SJCRH30 (cell line): ENCODE measurements at regions not wholly inside any gene's neighbourhood (a gene's known extent, or its start where the extent isn't known, plus 50 kb on each side); places are given as distances from the start of the nearest gene placed in this dataset.

Experiments used
- DNase-seq, 2 experiments: peaks; one replicate each; pipeline ENCODE4 v3.0.0-alpha.2; 2015 to 2020
- H3K27ac ChIP-seq: fragments of 250-450 bp; sonication (Bioruptor Pico); 2 replicates; pipeline ENCODE4 v1.5.1; 2020; ENCODE audit warnings: mild to moderate bottlenecking, moderate library complexity
- H3K27me3 ChIP-seq: fragments of 250-450 bp; sonication (Bioruptor Pico); 2 replicates; pipeline ENCODE4 v1.5.1; 2020; ENCODE audit warnings: mild to moderate bottlenecking, moderate library complexity
- H3K36me3 ChIP-seq: fragments of 250-450 bp; sonication (Bioruptor Pico); 2 replicates; pipeline ENCODE4 v1.5.1; 2020; ENCODE audit warnings: mild to moderate bottlenecking, moderate library complexity
- H3K4me1 ChIP-seq: fragments of 250-450 bp; sonication (Bioruptor Pico); 2 replicates; pipeline ENCODE4 v1.5.1; 2020; ENCODE audit warnings: mild to moderate bottlenecking, moderate library complexity
- H3K4me3 ChIP-seq: fragments of 250-450 bp; sonication (Bioruptor Pico); 2 replicates; pipeline ENCODE4 v1.5.1; 2020; ENCODE audit warnings: mild to moderate bottlenecking, moderate library complexity
- H3K9me3 ChIP-seq: fragments of 250-450 bp; sonication (Bioruptor Pico); replicated peaks from 2 replicates; pipeline ENCODE4 v1.5.1; 2020; ENCODE audit warnings: mild to moderate bottlenecking, moderate library complexity

GRCh38 chr12:116398193-116398592 lies 120.7 kb upstream of the MED13L start:
- no peak overlapping the region for H3K27ac ChIP-seq
- H3K9me3 ChIP-seq, result no peaks in the 10 kb centered on the region
- no peak overlapping the region for H3K4me3 ChIP-seq
- DNase-seq, result no peak
- H3K27me3 ChIP-seq, result no peaks in the 10 kb centered on the region
- no peaks in the 10 kb centered on the region for H3K4me1 ChIP-seq
- no peaks in the 10 kb centered on the region for H3K36me3 ChIP-seq

DNA sequence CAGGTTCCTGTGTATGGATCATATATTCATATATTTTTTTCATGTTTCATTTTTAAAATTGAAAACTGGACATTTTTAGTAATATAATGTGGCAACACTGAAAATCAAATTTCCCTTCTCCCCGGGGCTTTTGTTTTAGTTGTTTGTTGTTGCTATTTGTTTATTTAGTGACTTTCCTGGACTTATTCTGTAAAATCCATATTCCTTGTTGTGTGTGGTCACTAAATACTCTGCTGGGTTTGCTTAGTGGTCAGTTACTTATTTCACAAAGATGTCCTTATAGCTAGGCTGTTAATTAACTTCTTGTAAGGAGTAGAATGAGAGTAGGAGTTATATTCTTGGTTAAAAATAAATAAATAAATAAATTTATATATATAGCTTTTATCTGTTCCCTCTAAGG lies 121.6 kb upstream of the MED13L start:
- Histone ChIP-seq H3K36me3 (no peaks in the 10 kb centered on the region), H3K9me3 (no peaks in the 10 kb centered on the region), H3K4me3 (no peak overlapping the region), H3K27ac (no peak overlapping the region), H3K27me3 (no peaks in the 10 kb centered on the region), H3K4me1 (no peaks in the 10 kb centered on the region)
- no peak for DNase-seq

DNA sequence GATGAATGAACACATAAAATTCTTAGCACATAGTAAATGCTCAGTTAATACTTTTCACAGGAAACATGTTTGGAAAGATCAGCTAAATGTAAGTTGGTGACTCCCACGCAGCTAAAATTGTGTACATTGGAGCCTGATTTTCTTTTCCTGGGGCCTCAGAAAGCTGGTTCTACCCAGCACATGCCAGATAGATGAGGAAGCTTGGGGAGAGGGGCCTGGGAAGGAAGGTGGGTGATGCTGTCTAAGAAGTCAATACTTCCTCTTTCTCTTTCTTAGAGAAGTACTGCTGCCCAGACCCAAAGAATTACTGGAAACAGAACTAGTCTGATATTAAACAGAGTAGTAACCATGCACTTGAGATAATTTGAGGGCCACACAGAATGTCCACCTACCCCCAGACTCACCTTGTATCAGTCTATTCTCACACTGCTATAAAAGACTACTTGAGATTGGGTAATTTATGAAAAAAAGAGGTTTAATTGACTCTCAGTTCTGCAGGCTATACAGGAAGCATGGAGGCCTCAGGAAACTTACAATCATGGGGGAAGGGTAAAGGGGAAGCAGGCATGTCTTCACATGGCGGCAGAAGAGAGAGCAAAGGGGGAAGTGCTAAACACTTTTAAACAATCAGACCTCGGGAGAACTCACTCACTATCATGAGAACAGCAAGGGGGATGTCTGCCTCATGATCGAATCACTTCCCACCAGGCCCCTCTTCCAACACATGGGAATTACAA lies 123.3 kb upstream of the MED13L start:
- Histone ChIP-seq H3K36me3 (no peaks in the 10 kb centered on the region), H3K9me3 (no peaks in the 10 kb centered on the region), H3K27ac (no peak overlapping the region), H3K27me3 (no peaks in the 10 kb centered on the region), H3K4me1 (no peaks in the 10 kb centered on the region), H3K4me3 (no peak overlapping the region)
- no peak for DNase-seq

- Histone ChIP-seq H3K27me3 (no peaks in the 10 kb centered on the region), H3K36me3 (no peaks in the 10 kb centered on the region), H3K4me3 (no peak overlapping the region), H3K27ac (no peak overlapping the region), H3K4me1 (no peaks in the 10 kb centered on the region), H3K9me3 (no peaks in the 10 kb centered on the region)
- no peak for DNase-seq
Measured at GRCh38 chr12:116401565-116401964, 124.1 kb upstream of the MED13L start.

- Histone ChIP-seq H3K4me3 (no peak overlapping the region), H3K27ac (no peak overlapping the region), H3K4me1 (no peaks in the 10 kb centered on the region), H3K27me3 (no peaks in the 10 kb centered on the region), H3K36me3 (no peaks in the 10 kb centered on the region), H3K9me3 (no peaks in the 10 kb centered on the region)
- no peak for DNase-seq
Measured at GRCh38 chr12:116402163-116402939, 124.9 kb upstream of the MED13L start.

DNA sequence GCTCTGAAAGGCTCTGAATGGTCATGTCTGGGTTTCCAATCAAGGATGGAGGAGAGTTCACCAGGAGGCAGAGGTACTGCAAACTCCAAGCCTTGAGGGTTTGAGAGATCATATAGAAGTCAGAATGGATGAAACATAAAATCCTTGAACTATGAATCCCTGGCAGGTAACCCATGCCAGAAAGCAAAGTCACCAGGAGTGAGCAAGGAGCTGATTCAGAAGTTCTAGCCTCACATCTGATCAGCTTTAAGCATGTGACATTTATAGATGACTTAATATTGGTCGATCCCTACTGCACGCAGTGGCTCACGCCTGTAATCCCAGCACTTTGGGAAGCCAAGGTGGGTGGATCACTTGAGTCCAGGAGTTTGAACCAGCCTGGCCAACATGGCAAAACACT lies 126.1 kb upstream of the MED13L start:
- no peak for DNase-seq
- no peak overlapping the region for H3K27ac ChIP-seq

GRCh38 chr12:116404247-116404646 lies 126.8 kb upstream of the MED13L start:
- Histone ChIP-seq H3K4me1 (no peaks in the 10 kb centered on the region), H3K36me3 (no peaks in the 10 kb centered on the region), H3K9me3 (no peaks in the 10 kb centered on the region), H3K27me3 (no peaks in the 10 kb centered on the region), H3K27ac (no peak overlapping the region), H3K4me3 (no peak overlapping the region)
- DNase-seq, result no peak

More for the DNA sequence above, 126.1 kb upstream of the MED13L start:
- Histone ChIP-seq H3K36me3 (no peaks in the 10 kb centered on the region), H3K4me1 (no peaks in the 10 kb centered on the region), H3K27me3 (no peaks in the 10 kb centered on the region), H3K4me3 (no peak overlapping the region), H3K9me3 (no peaks in the 10 kb centered on the region)

- no peaks in the 10 kb centered on the region for H3K27me3 ChIP-seq
Measured at GRCh38 chr12:116404913-116405611, 127.6 kb upstream of the MED13L start.

GRCh38 chr12:116406529-116406928 lies 129.0 kb upstream of the MED13L start:
- peak in 1 of 2 experiments; percentile 34 for DNase-seq
- no peaks in the 10 kb centered on the region for H3K36me3 ChIP-seq
- no peaks in the 10 kb centered on the region for H3K27me3 ChIP-seq
- no peak overlapping the region for H3K27ac ChIP-seq
- no peaks in the 10 kb centered on the region for H3K4me1 ChIP-seq
- H3K4me3 ChIP-seq, result no peak overlapping the region
- no peaks in the 10 kb centered on the region for H3K9me3 ChIP-seq

More at GRCh38 chr12:116404913-116405611, 127.6 kb upstream of the MED13L start:
- Histone ChIP-seq H3K9me3 (no peaks in the 10 kb centered on the region), H3K27ac (no peak overlapping the region), H3K36me3 (no peaks in the 10 kb centered on the region), H3K4me3 (no peak overlapping the region), H3K4me1 (no peaks in the 10 kb centered on the region)
- DNase-seq, result no peak

DNA sequence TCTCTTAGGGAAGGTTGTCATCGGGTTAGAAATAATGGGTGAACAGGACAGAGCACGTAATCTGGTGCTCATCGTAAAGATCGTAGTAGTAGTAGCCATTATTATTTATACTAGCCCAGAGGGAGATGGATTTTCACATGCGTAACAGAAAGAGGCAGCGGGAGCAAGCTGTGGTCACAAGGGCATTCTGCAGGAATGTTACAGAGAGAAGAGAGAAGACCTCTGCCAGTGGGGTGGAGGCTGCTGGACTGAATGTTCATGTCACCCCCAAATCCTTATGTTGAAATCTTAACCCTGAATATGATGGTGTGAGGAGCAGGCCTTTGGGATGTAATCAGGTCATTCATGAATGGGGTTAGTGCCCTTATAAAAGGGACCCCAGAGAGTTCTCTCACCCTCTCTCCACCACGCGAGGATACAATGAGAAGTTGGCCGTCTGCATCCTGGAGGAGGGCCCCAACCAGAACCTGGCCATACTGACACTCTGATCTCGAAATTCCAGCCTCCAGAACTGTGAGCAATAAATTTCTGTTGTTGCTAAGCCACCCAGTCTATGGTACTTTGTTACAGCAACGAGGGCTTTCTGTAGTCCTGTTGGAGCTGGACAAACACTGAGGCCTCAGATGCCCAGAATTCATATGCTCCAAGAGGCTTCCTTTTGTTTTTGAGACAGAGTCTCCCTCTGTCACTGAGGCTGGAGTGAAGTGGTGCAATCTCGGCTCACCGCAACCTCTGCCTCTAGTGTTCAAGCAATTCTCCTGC lies 131.2 kb upstream of the MED13L start:
- Histone ChIP-seq H3K4me3 (no peak overlapping the region), H3K27ac (no peak overlapping the region), H3K9me3 (no peaks in the 10 kb centered on the region), H3K27me3 (no peaks in the 10 kb centered on the region), H3K36me3 (no peaks in the 10 kb centered on the region), H3K4me1 (no peaks in the 10 kb centered on the region)
- no peak for DNase-seq

DNA sequence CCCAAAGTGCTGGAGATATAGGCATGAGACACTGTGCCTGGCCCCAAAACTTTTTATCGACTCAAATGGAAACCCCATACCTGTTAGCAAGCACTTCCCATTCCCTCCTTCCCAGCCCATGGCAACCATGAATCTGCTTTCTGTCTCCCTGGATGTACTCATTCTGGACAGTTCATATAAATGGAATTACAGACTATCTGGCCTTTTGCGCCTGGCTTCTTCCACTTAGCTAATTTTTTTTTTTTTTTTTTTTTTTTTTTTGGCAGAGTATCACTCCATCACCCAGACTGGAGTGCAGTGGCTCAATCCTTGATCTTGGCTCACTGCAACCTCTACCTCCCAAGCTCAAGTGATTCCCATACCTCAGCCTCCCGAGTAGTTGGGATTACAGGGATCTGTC lies 134.5 kb upstream of the MED13L start:
- DNase-seq, result no peak

DNA sequence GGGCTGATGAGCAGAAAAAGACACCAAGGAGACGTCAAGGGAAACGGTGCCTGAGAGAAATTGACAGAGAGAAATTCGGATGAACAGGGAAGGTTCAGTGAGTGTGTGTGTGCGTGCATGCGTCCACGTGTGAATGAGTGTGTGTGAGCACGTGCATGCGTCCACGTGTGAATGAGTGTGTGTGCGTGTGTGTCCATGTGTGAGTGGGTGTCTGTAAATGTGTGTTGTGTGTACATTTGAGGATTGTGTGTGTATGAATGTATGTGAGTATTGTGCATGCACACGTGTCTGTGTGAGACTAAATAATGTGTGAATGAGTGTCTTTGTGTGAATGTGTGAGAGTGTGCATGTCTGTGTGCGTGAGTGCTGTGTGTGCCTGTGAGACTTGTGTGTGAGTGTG lies 137.4 kb upstream of the MED13L start:
- H3K9me3 ChIP-seq, result no peaks in the 10 kb centered on the region
- no peak overlapping the region for H3K27ac ChIP-seq

More for the DNA sequence above, 134.5 kb upstream of the MED13L start:
- no peak overlapping the region for H3K27ac ChIP-seq
- H3K27me3 ChIP-seq, result no peaks in the 10 kb centered on the region
- no peaks in the 10 kb centered on the region for H3K9me3 ChIP-seq
- no peaks in the 10 kb centered on the region for H3K36me3 ChIP-seq
- H3K4me3 ChIP-seq, result no peak overlapping the region
- H3K4me1 ChIP-seq, result no peaks in the 10 kb centered on the region

GRCh38 chr12:116415408-116416108 lies 138.1 kb upstream of the MED13L start:
- no peak for DNase-seq
- Histone ChIP-seq H3K4me3 (no peak overlapping the region), H3K27me3 (no peaks in the 10 kb centered on the region), H3K36me3 (no peaks in the 10 kb centered on the region), H3K27ac (no peak overlapping the region), H3K9me3 (no peaks in the 10 kb centered on the region), H3K4me1 (no peaks in the 10 kb centered on the region)

More for the DNA sequence above, 137.4 kb upstream of the MED13L start:
- no peaks in the 10 kb centered on the region for H3K4me1 ChIP-seq
- H3K36me3 ChIP-seq, result no peaks in the 10 kb centered on the region
- no peaks in the 10 kb centered on the region for H3K27me3 ChIP-seq
- DNase-seq, result no peak
- H3K4me3 ChIP-seq, result no peak overlapping the region

GRCh38 chr12:116416166-116416565 lies 138.7 kb upstream of the MED13L start:
- no peak for DNase-seq
- H3K9me3 ChIP-seq, result no peaks in the 10 kb centered on the region

More at GRCh38 chr12:116416166-116416565, 138.7 kb upstream of the MED13L start:
- Histone ChIP-seq H3K27ac (no peak overlapping the region), H3K4me3 (no peak overlapping the region), H3K4me1 (no peaks in the 10 kb centered on the region), H3K36me3 (no peaks in the 10 kb centered on the region), H3K27me3 (no peaks in the 10 kb centered on the region)
